Anterior cingulate cortex (tissue), 58 donors: ENCODE measurements at regions not wholly inside any gene's neighbourhood (a gene's known extent, or its start where the extent isn't known, plus 50 kb on each side); places are given as distances from the start of the nearest gene placed in this dataset.
"Not testable (repeated sequence)": the region's sequence is repeated elsewhere in the genome, so short reads cannot be mapped to it uniquely, and the experiment has no call there.

Source experiments
- DNase-seq, 58 donors: peaks; one replicate each; lab custom pipeline; 2025; lab: John Stamatoyannopoulos, UW

DNA sequence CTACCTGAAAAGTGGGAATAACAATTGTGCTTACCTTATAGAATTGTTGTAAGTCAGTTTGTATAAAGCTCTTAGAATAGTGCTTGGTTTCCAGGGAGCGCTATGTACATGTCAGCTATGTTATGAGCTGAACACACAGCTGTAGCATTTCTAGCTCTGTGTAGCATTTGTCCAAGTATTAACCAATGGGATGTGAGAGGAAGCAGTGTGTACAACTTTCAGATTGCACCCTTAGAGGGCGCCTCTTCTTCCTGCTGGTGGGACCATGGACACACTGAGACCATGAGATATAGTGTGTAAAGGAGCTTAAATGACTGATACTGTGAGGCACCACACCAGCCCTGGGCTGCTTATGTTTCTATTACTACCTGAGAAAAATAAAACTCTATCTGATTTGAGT, 380.2 kb downstream of the LNPK start:
- no peak for DNase-seq

DNA sequence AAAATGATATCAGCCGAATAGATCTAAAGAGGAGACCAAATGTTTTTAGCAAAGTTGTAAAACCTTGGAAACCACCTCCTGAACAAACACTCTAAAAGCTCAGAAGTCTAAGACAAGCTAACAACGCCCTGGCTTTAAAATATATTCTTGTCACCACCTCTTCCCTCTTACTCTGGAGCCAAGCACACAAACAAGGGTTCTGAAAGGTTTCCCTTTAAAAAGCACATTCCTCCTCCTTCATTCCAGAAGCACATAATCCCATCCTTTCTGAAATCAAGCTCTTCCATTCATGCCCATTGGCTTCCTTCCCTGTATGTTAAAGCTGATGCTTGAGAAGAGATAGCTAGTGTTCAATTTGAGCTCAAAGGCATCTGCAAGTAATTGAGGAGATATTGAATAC, 382.0 kb downstream of the LNPK start:
- DNase-seq: no peak

DNA sequence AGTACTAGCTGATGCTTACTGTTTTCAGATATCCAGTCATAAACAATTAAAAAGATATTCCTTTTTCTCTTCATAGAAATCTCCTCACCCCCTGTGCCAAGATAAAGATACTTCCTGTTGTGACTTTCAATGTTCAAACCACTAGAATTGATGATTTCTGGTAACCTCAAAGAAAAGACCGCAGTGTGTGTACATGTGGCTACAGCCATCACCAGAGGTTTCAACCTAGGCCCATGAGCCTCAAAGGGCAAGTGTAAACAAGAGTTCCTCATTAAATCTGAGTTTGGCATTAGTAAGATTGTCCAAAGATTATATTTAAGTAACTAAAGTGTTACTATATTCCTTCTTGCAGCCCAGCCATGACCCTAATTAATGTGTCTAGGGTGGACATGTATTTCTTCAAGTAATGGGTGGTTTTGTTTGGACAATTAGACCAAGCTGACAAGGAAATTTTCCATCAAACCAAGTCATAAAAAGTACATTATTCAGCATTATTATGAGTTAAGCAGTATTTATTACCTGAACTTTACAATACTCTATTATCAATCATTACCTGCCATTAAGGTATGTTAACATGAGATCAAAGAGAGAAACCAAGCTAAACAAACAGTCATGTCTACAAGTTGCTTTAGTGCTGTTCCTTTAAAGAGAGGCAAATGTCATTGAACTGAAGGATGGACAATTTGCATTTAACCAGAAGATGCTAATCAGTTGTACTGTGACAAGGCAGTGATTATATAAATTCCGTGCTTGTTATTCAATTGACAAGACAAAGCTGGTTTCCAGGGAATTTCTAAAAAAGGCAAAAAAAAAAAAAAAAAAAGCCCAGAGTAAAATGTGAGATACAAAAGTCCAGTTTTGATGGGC, 382.7 kb downstream of the LNPK start:
- DNase-seq: no peak

DNA sequence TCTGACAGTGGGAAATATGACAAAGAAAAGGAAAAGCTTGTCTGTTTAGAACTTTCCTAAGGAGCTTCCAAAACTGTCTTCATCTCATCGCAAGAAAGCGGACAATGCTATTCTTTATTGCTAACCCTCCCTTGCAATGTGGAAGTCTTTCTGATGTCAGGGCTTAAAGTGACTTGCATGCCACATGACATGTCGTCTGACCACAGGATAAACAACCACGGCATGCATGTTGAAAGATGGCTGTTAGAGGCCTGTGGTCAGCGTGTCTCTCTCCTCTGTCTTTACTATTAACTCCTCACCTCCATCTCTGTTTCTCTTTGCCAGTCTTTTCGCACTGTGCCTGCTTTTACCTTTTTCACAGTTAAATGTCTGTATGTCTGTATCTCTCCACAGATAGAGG, 389.8 kb downstream of the LNPK start:
- DNase-seq: no peak

DNA sequence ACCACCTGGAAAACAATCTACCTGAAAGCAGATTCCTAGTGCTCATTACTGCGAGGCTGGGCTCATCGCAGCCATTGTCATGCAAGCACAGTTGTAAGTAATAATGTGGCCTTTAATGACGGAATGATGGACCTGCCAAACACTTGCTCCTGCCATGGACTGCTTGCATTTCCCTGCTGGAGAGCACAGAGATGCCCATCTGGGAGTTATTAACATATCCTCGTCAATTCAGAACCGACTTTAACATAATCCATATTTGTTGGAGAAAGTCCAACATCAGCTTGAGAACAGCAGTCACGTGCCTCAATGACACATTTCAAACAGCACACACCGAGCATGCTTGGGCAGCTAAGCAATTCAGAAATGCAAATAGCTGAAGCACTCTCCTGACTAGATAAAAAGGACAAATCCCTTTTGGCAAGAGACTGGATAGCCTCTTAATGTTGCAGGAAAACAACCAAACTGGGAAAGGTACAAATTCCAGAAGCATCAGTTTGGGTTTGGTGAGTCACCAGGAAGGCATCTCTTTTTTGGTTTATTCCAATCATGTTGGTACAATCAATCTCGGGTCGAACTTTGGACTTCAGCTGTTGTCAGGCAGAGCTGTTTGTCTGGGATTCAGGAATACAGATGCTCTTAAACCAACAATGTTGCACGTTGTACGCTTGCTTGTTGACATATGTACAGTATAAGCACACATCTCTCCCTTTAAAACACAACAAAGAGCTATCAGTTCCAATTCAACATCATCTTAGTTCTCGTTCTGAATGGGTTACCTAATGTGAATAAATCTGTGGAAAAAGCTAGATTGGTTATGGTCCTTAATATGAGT, 395.8 kb downstream of the LNPK start:
- no peak for DNase-seq

DNA sequence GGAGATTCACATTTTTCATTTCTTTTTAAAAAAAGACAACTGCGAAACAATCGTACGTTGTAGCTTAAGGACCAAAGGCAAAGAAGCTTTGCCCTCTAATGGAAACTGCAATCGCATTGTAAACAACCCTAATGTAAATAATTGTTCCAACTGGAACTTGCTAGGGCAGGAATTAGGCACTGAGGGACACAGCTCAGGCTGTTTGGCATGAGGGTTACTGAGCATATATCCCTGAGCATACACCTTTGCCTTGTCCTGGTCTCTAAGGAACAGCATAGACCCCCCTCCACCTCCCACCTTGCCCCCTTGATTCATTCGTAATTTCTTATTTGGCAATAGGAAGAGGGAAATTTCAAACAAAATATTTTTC, 396.4 kb downstream of the LNPK start:
- no peak for DNase-seq

DNA sequence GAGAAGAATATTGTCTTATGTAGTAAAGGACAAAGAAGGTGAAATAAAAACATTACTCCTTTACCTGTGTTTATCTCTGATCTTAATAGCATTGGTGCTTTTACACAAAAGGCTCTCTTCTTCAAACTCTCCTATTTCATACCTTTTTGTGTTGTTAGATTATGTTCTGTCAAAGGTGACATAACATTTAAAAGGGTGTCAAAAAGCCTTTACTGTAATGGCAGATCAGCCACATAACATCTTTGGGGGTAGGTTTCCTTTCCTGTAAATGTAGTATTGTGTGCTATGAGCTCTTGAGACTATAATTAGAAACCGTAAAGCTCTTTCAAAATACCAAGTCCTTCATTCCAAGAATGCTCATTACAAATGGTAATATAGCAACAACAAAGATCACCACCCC, 400.1 kb downstream of the LNPK start:
- no peak for DNase-seq

DNA sequence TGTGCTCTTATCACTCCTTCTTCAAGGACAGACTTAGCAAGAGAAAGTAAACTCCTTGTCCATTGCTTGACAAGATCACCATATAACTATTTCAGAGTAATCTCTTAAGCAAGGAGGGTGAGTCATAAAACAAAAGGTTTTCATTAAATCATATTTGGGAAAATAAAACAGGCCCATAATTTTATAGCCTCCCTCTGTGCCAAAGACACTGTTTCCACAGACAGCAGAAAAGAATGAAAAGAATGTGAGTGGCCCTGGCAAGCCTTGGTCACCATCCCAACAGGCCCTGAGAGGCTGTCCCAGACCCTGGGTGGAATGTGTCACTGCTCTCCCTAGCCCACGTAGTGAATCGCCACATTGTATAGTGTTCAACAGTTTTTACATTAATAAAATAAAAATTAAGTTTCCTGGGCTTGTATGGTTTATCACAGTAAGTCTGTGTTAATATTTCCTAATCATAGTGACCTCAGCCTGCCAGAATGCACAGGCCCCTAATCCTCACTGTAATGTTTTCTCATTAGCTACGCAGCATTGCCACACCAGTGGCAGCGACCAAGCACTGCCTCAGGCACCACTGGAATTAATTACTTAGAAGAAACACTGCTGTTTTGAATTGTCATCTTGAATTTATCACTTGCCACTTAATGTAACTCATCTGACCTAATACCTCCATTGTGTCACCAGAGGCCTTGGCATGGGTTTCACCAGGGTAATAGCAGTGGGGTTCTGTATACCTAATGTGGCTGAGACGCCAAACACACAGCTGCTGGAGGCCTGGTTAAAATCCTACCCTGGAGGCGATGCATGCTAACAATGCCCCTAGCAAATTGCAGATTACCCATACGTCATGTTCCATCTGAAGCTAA, 401.9 kb downstream of the LNPK start:
- DNase-seq: no peak

DNA sequence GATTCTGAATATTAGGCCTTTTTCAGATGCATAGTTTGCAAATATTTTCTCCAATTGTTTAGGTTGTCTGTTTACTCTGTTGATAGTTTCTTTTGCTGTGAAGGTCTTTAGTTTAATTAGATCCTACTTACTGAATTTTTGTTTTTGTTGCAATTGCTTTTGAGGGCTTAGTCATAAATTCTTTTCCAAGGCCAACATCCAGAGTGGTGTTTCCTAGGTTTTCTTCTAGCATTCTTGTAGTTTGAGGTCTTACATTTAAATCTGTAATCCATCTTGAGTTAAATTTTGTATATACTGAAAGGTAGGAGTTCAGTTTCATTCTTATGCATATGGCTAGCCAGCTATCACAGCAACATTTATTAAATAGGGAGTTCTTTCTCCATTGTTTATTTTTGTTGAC, 404.8 kb downstream of the LNPK start:
- no peak for DNase-seq

DNA sequence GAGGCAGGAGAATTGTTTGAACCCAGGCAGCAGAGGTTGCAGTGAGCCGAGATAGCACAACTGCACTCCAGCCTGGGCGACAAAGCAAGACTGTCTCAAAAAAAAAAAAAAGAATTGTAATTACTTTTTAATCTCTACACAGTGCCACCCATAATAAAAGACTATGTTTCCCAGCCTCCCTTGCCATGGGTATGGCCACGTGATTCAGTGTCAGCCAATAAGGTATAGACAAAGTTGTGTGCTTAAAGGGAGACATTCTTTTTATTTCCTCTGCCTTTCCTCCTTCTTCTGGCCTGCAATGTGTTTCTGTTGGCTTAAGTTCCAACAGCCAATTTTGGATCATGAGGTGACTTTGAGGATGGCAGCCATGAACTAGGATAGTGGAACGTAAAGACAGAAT, 406.9 kb downstream of the LNPK start:
- DNase-seq: no peak

DNA sequence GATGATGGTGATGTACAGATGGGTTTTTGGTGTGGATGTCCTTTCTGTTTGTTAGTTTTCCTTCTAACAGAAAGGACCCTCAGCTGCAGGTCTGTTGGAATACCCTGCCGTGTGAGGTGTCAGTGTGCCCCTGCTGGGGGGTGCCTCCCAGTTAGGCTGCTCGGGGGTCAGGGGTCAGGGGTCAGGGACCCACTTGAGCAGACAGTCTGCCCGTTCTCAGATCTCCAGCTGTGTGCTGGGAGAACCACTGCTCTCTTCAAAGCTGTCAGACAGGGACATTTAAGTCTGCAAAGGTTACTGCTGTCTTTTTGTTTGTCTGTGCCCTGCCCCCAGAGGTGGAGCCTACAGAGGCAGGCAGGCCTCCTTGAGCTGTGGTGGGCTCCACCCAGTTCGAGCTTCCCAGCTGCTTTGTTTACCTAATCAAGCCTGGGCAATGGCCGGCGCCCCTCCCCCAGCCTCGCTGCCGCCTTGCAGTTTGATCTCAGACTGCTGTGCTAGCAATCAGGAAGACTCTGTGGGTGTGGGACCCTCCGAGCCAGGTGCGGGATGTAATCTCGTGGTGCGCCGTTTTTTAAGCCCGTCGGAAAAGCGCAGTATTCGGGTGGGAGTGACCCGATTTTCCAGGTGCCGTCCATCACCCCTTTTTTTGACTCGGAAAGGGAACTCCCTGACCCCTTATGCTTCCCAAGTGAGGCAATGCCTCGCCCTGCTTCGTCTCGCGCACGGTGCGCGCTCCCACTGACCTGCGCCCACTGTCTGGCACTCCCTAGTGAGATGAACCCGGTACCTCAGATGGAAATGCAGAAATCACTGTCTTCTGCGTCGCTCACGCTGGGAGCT, 408.2 kb downstream of the LNPK start:
- not testable (repeated sequence) for DNase-seq

DNA sequence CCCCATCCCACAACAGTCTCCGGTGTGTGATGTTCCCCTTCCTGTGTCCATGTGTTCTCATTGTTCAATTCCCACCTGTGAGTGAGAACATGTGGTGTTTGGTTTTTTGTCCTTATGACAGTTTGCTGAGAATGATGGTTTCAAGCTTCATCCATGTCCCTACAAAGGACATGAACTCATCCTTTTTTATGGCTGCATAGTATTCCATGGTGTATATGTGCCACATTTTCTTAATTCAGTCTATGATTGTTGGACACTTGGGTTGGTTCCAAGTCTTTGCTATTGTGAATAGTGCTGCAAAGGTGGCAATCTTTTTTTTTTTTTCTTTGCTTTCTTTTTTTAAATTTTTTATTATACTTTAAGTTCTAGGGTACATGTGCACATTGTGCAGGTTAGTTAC, 406.7 kb upstream of the ATP5MC3 start:
- DNase-seq: not testable (repeated sequence)

DNA sequence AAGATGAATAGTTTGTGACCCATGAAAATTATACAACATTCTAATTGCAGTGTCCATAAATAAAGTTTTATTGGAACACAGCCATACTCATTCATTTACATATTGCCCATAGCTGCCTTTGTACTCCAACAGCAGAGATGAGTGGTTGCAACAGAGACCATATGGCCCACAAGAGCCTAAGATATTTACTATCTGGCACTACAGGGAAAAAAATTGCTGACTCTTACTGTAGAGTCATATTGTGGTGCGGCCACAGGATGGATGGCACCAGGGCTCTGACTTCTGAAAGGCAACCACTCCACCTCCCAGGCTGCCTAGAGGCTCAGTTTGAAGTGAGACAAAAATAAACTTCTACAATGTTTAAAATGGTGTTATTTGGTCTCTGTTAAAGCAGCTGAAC, 404.0 kb upstream of the ATP5MC3 start:
- DNase-seq: no peak

DNA sequence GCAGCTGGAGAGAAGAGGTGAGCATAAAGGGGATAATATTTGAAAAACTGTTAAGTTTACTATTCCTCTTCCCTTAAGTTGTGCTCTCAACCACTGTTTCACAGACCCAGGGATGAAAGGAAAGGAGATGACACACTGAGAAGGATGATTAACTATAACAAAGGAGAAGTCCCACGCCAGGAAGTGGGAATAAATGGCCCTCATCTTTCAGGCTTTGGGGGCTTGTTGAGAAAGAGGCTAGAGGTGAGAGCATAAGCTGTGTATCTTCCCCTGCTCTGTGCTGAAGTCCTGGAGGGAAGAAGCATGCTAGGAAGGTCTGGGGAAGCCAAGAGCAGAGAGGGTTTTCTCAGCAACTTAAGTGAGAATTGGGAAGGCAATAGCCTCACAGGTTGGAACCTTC, 399.1 kb upstream of the ATP5MC3 start:
- DNase-seq: no peak

DNA sequence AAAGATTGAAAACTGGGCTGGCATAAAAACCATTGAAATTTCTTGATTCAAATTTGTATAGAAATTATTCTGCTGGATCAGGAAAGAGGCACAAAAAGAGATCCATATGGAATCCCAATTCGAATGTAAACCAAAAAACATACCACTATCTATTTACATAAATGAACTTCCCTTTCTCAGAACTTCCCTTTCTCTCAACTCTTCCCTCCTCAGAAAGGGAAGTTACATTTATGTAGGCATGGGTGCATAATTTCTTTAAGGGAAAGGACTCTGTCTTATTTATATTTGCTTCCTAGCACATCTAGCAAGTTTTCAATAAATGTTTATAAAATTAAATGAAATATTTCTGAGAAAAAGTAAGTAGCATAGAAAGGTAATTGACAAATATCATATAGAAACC, 398.1 kb upstream of the ATP5MC3 start:
- DNase-seq: no peak

DNA sequence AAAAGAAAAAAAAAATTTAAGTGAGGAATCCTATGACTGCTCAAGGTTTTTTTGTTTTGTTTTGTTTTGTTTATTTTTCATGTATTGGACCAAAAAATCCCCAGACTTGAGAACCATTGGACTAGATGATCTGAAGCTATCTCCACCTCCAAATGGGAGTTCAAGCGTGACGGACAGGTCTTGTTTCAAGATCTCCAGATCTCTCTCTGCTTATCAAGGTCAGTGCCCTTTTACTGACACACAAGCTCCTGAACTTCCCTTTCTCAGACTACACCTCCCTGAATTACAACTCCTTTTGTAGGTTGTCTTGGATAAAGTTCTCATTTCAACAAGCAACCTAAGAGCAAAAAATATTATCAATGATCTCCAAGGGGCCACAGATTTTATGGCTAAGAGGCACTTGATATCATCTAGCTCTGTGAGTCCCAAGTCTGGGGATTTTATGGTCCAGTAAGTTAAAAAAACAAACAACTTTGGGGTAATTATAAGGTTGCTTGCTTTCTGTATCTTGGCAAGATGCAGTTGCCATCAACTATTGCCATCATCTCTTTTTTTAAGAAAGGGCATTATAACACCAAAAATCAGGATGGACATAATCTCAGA, 396.0 kb upstream of the ATP5MC3 start:
- DNase-seq: no peak

DNA sequence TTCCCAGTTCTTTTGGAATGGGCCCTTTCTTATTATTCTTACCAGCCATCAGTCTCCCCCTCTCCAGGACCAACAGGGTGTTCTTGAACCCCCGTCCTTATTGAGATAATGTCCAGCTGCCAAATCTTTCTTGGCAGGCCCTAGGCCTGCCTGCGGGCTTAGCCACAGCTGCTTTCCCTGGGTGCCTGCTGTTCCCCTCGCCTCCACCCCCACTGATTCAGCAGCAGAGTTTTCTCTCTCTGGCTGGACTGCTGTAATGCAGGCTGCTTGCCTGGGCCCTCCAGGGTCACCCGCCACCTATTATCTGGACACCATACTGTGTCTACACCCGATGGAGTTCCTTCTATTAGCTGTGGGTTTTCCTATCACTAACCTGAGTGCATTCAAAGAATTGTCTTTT, 395.4 kb upstream of the ATP5MC3 start:
- no peak for DNase-seq

DNA sequence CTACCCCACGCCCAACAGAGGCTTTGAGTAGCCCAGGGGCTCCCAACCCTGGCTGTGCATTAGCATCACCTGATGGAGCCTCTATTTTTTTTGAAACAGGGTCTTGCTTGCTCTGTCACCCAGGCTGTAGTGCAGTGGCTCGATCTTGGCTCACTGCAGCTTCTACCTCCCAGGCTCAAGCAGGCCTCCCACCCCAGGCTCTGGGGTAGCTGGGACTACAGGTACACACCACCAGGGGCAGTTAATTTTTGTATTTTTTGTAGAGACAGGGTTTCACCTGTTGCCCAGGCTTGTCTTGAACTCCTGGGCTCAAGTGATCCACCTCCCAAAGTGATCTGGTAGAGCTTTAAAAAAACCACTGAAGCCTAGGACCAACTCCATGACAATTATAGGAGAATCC, 394.8 kb upstream of the ATP5MC3 start:
- no peak for DNase-seq
